H1 (cell line): ENCODE measurements at regions not wholly inside any gene's neighbourhood (a gene's known extent, or its start where the extent isn't known, plus 50 kb on each side); places are given as distances from the start of the nearest gene placed in this dataset.

ENCODE experiments used
- CTCF ChIA-PET: fragments of 300-600 bp; sonication (Branson Sonifier 250); formaldehyde crosslinking; loops from one replicate; lab custom pipeline; 2021; ENCODE audit not compliant: partially characterized antibody; lab: Charles Lee
- POLR2A ChIA-PET: fragments of 300-600 bp; sonication (Branson Sonifier 250); formaldehyde crosslinking; loops from one replicate; lab custom pipeline; 2021; ENCODE audit warnings: inconsistent platforms; ENCODE audit not compliant: partially characterized antibody; lab: Charles Lee
- DNase-seq, 2 experiments: peaks; one replicate each; pipeline versions ENCODE4 v3.0.0 to v3.0.0-alpha.2; 2010 to 2022; ENCODE audit warnings: low spot score in 2 of 2, low read depth in 1 of 2, mixed read lengths in 1 of 2
- FAIRE-seq: peaks from 2 replicates; lab custom pipeline; 2011; peaks lifted over from hg19 to GRCh38; lab: Jason Lieb, UNC
- H2AFZ ChIP-seq: 2 replicates; pipeline ENCODE4 v1.8.1; 2012; ENCODE audit warnings: low read length, inconsistent platforms
- H2AK5ac ChIP-seq: 2 replicates; pipeline ENCODE4 v1.6.1; 2013; ENCODE audit warnings: low read depth, low read length
- H2BK120ac ChIP-seq: replicated peaks from 2 replicates; pipeline ENCODE3; 2013; ENCODE audit warnings: low read depth, low read length, inconsistent platforms
- H2BK12ac ChIP-seq: 2 replicates; pipeline ENCODE4 v1.6.1; 2013; ENCODE audit warnings: low read depth, low read length
- H2BK15ac ChIP-seq: 2 replicates; pipeline ENCODE4 v1.6.1; 2013; ENCODE audit warnings: low read length
- H2BK20ac ChIP-seq: 2 replicates; pipeline ENCODE4 v1.6.1; 2013; ENCODE audit warnings: low read length
- H2BK5ac ChIP-seq: 2 replicates; pipeline ENCODE4 v1.6.1; 2013; ENCODE audit warnings: low read depth, low read length
- H3K14ac ChIP-seq: 2 replicates; pipeline ENCODE4 v1.6.1; 2013; ENCODE audit warnings: inconsistent platforms; ENCODE audit not compliant: insufficient read length
- H3K18ac ChIP-seq: 2 replicates; pipeline ENCODE4 v1.6.1; 2013; ENCODE audit warnings: low read length; ENCODE audit errors: extremely low read depth
- H3K23ac ChIP-seq: 2 replicates; pipeline ENCODE4 v1.6.1; 2013; ENCODE audit warnings: inconsistent platforms; ENCODE audit not compliant: insufficient read length
- H3K23me2 ChIP-seq: 2 replicates; pipeline ENCODE4 v1.6.1; 2013; ENCODE audit warnings: low read depth, low read length
- H3K27ac ChIP-seq: 2 replicates; pipeline ENCODE4 v1.6.1; 2011; ENCODE audit warnings: low read depth, low read length, inconsistent platforms
- H3K27me3 ChIP-seq, 4 experiments: replicated peaks in 1 of 4; 1 replicate in 1 of 4; 2 replicates in 3 of 4; pipeline versions ENCODE4 v1.6.1 to v1.8.1; 2011 to 2013; ENCODE audit warnings: low read length in 3 of 4, mild to moderate bottlenecking in 3 of 4, inconsistent platforms in 2 of 4, mixed read lengths in 2 of 4, moderate library complexity in 1 of 4; ENCODE audit not compliant: control insufficient read depth in 3 of 4, insufficient read depth in 3 of 4; ENCODE audit errors: extremely low read depth in 1 of 4
- H3K36me3 ChIP-seq, 4 experiments: 2 replicates each; pipeline versions ENCODE4 v1.6.1 to v1.8.1; 2011 to 2013; ENCODE audit warnings: mild to moderate bottlenecking in 4 of 4, low read length in 3 of 4, moderate library complexity in 2 of 4, control low read depth in 1 of 4, inconsistent platforms in 1 of 4; ENCODE audit not compliant: insufficient read depth in 4 of 4, control insufficient read depth in 2 of 4
- H3K4ac ChIP-seq: replicated peaks from 2 replicates; pipeline ENCODE3; 2013; ENCODE audit warnings: low read length, low read depth, mixed read lengths, inconsistent platforms; ENCODE audit not compliant: insufficient read length
- H3K4me1 ChIP-seq, 4 experiments: replicated peaks in 1 of 4; 1 replicate in 1 of 4; 2 replicates in 3 of 4; pipeline versions ENCODE4 v1.6.1 to v1.8.1; 2011 to 2013; ENCODE audit warnings: low read length in 3 of 4, inconsistent platforms in 2 of 4, mixed read lengths in 1 of 4; ENCODE audit not compliant: insufficient read depth in 4 of 4, control insufficient read depth in 3 of 4
- H3K4me2 ChIP-seq, 2 experiments: 2 replicates each; pipeline versions ENCODE4 v1.6.1 to v1.8.1; 2011 to 2013; ENCODE audit warnings: low read depth in 2 of 2, low read length in 2 of 2, control low read depth in 1 of 2, inconsistent platforms in 1 of 2, mild to moderate bottlenecking in 1 of 2; ENCODE audit not compliant: insufficient read depth in 1 of 2
- H3K4me3 ChIP-seq, 4 experiments: fragments of 200-600, 300-600 bp in 1 of 4; sonication (generic), shearing (Covaris generic), sonication (Bioruptor Twin) in 1 of 4; 2 replicates each; pipeline versions ENCODE4 v1.5.1 to v1.8.1; 2011 to 2016; ENCODE audit warnings: low read length in 4 of 4, low read depth in 3 of 4, control low read depth in 2 of 4, inconsistent platforms in 2 of 4, mild to moderate bottlenecking in 2 of 4, mixed read lengths in 1 of 4, moderate library complexity in 1 of 4; ENCODE audit not compliant: insufficient read depth in 2 of 4; ENCODE audit errors: extremely low read depth in 1 of 4
- H3K56ac ChIP-seq: replicated peaks from 2 replicates; pipeline ENCODE3; 2013; ENCODE audit warnings: low read depth, mild to moderate bottlenecking, mixed read lengths, low read length, inconsistent platforms; ENCODE audit not compliant: insufficient read length
- H3K79me1 ChIP-seq: 2 replicates; pipeline ENCODE4 v1.6.1; 2013; ENCODE audit warnings: low read depth, low read length, control low read depth
- H3K79me2 ChIP-seq, 2 experiments: 2 replicates each; pipeline versions ENCODE4 v1.6.1 to v1.8.1; 2012 to 2013; ENCODE audit warnings: low read length in 2 of 2, mild to moderate bottlenecking in 2 of 2, inconsistent platforms in 1 of 2; ENCODE audit not compliant: insufficient read depth in 2 of 2, control insufficient read depth in 1 of 2
- H3K9ac ChIP-seq, 4 experiments: replicated peaks in 1 of 4; 1 replicate in 1 of 4; 2 replicates in 3 of 4; pipeline versions ENCODE4 v1.6.1 to v1.8.1; 2011 to 2013; ENCODE audit warnings: low read depth in 3 of 4, low read length in 3 of 4, control low read depth in 2 of 4, mild to moderate bottlenecking in 2 of 4, moderate library complexity in 2 of 4, inconsistent platforms in 1 of 4; ENCODE audit errors: extremely low read depth in 1 of 4
- H3K9me3 ChIP-seq, 2 experiments: 2 replicates each; pipeline versions ENCODE4 v1.6.1 to v1.8.1; 2012 to 2013; ENCODE audit warnings: mild to moderate bottlenecking in 2 of 2, moderate library complexity in 2 of 2, control low read depth in 1 of 2, inconsistent platforms in 1 of 2, low read depth in 1 of 2, low read length in 1 of 2, mixed read lengths in 1 of 2; ENCODE audit not compliant: insufficient read depth in 2 of 2
- H4K20me1 ChIP-seq, 2 experiments: replicated peaks in 1 of 2; 2 replicates each; pipeline versions ENCODE3 to v1.8.1; 2011 to 2013; ENCODE audit warnings: inconsistent platforms in 2 of 2, low read length in 2 of 2, mild to moderate bottlenecking in 1 of 2; ENCODE audit not compliant: insufficient read depth in 2 of 2, control insufficient read depth in 1 of 2
- H4K5ac ChIP-seq: 2 replicates; pipeline ENCODE4 v1.6.1; 2013; ENCODE audit warnings: low read length, low read depth, mixed read lengths, inconsistent platforms; ENCODE audit not compliant: insufficient read length
- H4K8ac ChIP-seq: 2 replicates; pipeline ENCODE4 v1.8.0; 2013; ENCODE audit warnings: mild to moderate bottlenecking, moderate library complexity, low read length, inconsistent platforms; ENCODE audit not compliant: insufficient read depth; ENCODE audit errors: extremely low read depth
- H4K91ac ChIP-seq: replicated peaks from 2 replicates; pipeline ENCODE3; 2013; ENCODE audit warnings: low read length, mixed read lengths, inconsistent platforms; ENCODE audit not compliant: insufficient read length
- BRCA1 ChIP-seq: IDR thresholded peaks from 2 replicates; pipeline ENCODE4 v1.6.1; 2012; ENCODE audit warnings: low read depth, low read length, improper control_type of control experiment
- EP300 ChIP-seq, 2 experiments: IDR thresholded peaks; 1 replicate in 1 of 2; 2 replicates in 1 of 2; pipeline ENCODE4 v1.6.1; 2011 to 2012; ENCODE audit warnings: low read depth in 2 of 2, low read length in 2 of 2, mild to moderate bottlenecking in 2 of 2, borderline replicate concordance in 1 of 2, inconsistent platforms in 1 of 2, moderate library complexity in 1 of 2
- TF ChIP-seq, protein P1 (sequence below): IDR thresholded peaks from 2 replicates; pipeline ENCODE4 v1.6.1; 2011; ENCODE audit warnings: low read length, improper control_type of control experiment

GRCh38 chr5:86981898-86982297 is 285.8 kb upstream of the RASA1 start:
- H4K8ac ChIP-seq, result no peak overlapping the region
- H3K9me3 ChIP-seq, result no peaks in the 10 kb centered on the region
- H2BK15ac ChIP-seq, result no peak overlapping the region
- H2BK20ac ChIP-seq, result no peak overlapping the region
- no peak overlapping the region for H2AFZ ChIP-seq
- no peaks in the 10 kb centered on the region for H3K79me2 ChIP-seq
- no peaks in the 10 kb centered on the region for H3K23me2 ChIP-seq
- H2BK5ac ChIP-seq, result no peak overlapping the region
- H2BK12ac ChIP-seq, result no peak overlapping the region
- H3K79me1 ChIP-seq, result no peaks in the 10 kb centered on the region
- POLR2A ChIA-PET, result no interaction called here
- H3K18ac ChIP-seq, result no peak overlapping the region
- H2AK5ac ChIP-seq, result no peak overlapping the region
- H4K20me1 ChIP-seq, result no peaks in the 10 kb centered on the region
- DNase-seq (no peak), FAIRE-seq (no peak)
- TF ChIP-seq, protein P1, sequence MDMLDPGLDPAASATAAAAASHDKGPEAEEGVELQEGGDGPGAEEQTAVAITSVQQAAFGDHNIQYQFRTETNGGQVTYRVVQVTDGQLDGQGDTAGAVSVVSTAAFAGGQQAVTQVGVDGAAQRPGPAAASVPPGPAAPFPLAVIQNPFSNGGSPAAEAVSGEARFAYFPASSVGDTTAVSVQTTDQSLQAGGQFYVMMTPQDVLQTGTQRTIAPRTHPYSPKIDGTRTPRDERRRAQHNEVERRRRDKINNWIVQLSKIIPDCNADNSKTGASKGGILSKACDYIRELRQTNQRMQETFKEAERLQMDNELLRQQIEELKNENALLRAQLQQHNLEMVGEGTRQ, result no peak
- no peak for TF ChIP-seq BRCA1
- no peak for TF ChIP-seq EP300 (IDR thresholded peaks at IDR 0.05; ENCODE audit: borderline replicate concordance in 1 of 2, low read depth in 2 of 2, low read length in 2 of 2)
- H3K27me3 ChIP-seq, result no peaks in the 10 kb centered on the region
- no peaks in the 10 kb centered on the region for H3K36me3 ChIP-seq
- no peak overlapping the region for H3K4me3 ChIP-seq
- H3K23ac ChIP-seq, result no peak overlapping the region
- no peak overlapping the region for H3K14ac ChIP-seq
- no peak overlapping the region for H4K91ac ChIP-seq
- H3K56ac ChIP-seq, result no peak overlapping the region
- no peak overlapping the region for H2BK120ac ChIP-seq
- no peak overlapping the region for H3K27ac ChIP-seq
- no peak overlapping the region for H3K9ac ChIP-seq
- CTCF ChIA-PET, result interaction anchor here (0.8 to 3.2 kb wide), 5 partner anchors 11 to 239 kb away, joined by 3 to 9 read pairs (median 5); no protein-coding TSS in a partner anchor
- no peaks in the 10 kb centered on the region for H3K4me1 ChIP-seq
- no peak overlapping the region for H3K4me2 ChIP-seq
- H4K5ac ChIP-seq, result no peak overlapping the region
- H3K4ac ChIP-seq, result no peak overlapping the region
